Nephron progenitor cell (in vitro differentiated cells): ENCODE measurements at regions not wholly inside any gene's neighbourhood (a gene's known extent, or its start where the extent isn't known, plus 50 kb on each side); places are given as distances from the start of the nearest gene placed in this dataset.

Source experiments
- DNase-seq: peaks from one replicate; pipeline ENCODE4 v3.0.0; 2021
- H3K27ac Mint-ChIP-seq: 2 replicates; pipeline ENCODE4 v1.8.0; 2021; ENCODE audit warnings: mild to moderate bottlenecking, moderate library complexity, mixed read lengths
- H3K27me3 Mint-ChIP-seq: 2 replicates; pipeline ENCODE4 v1.8.0; 2021; ENCODE audit warnings: mild to moderate bottlenecking, low read depth, mixed read lengths; ENCODE audit not compliant: poor library complexity
- H3K36me3 Mint-ChIP-seq: 2 replicates; pipeline ENCODE4 v1.8.0; 2021; ENCODE audit warnings: low read depth, mixed read lengths
- H3K4me1 Mint-ChIP-seq: 2 replicates; pipeline ENCODE4 v1.8.0; 2021; ENCODE audit warnings: mixed read lengths
- H3K4me3 Mint-ChIP-seq: 2 replicates; pipeline ENCODE4 v1.8.0; 2021; ENCODE audit warnings: mild to moderate bottlenecking, moderate library complexity, mixed read lengths
- H3K9me3 Mint-ChIP-seq: 2 replicates; pipeline ENCODE4 v1.8.0; 2021; ENCODE audit warnings: mild to moderate bottlenecking, moderate library complexity, mixed read lengths
- CTCF ChIP-seq: fragments of 200-600 bp; sonication (generic); IDR thresholded peaks from 2 replicates; pipeline ENCODE4 v1.5.0; 2021; ENCODE audit warnings: antibody characterized with exemption

DNA sequence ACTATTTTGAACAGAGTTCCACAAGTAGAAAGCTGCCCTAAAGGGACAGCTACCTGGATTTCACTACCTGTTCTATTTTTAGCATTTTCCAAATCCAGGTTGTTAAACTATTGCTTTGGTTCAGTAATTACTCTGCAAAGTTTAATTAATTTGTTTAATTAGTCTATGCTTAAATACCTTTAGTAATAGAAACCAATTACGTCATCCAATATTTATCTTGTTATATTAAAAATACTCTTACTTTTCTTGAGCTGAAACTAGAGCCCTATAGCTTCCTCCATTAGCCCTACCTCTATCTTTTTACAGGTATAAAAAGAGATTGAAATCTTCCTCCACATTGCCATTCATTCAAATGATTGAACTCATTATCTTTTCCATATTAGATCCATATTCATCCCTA lies 514.6 kb downstream of the DSC3 start:
- H3K9me3 Mint-ChIP-seq = no peaks in the 10 kb centered on the region
- peaks cover 5% of the 10 kb centered on the region for H3K4me1 Mint-ChIP-seq
- H3K4me3 Mint-ChIP-seq = no peak overlapping the region
- no peak for DNase-seq
- no peaks in the 10 kb centered on the region for H3K27me3 Mint-ChIP-seq
- no peaks in the 10 kb centered on the region for H3K36me3 Mint-ChIP-seq
- H3K27ac Mint-ChIP-seq = no peak overlapping the region
- TF ChIP-seq CTCF = no peak

GRCh38 chr18:30527226-30527625 lies 515.3 kb downstream of the DSC3 start:
- no peak overlapping the region for H3K27ac Mint-ChIP-seq
- DNase-seq = no peak
- H3K9me3 Mint-ChIP-seq = no peaks in the 10 kb centered on the region
- TF ChIP-seq CTCF = no peak
- no peak overlapping the region for H3K4me3 Mint-ChIP-seq
- no peaks in the 10 kb centered on the region for H3K27me3 Mint-ChIP-seq
- no peaks in the 10 kb centered on the region for H3K36me3 Mint-ChIP-seq
- peaks cover 5% of the 10 kb centered on the region for H3K4me1 Mint-ChIP-seq

- no peak for DNase-seq
- Mint-ChIP-seq H3K9me3 (no peaks in the 10 kb centered on the region), H3K4me1 (peaks cover 5% of the 10 kb centered on the region), H3K4me3 (no peak overlapping the region), H3K36me3 (no peaks in the 10 kb centered on the region), H3K27me3 (peaks cover 3% of the 10 kb centered on the region), H3K27ac (no peak overlapping the region)
- no peak for TF ChIP-seq CTCF
These were observed 520.1 kb downstream of the DSC3 start for GRCh38 chr18:30522288-30522929.

DNA sequence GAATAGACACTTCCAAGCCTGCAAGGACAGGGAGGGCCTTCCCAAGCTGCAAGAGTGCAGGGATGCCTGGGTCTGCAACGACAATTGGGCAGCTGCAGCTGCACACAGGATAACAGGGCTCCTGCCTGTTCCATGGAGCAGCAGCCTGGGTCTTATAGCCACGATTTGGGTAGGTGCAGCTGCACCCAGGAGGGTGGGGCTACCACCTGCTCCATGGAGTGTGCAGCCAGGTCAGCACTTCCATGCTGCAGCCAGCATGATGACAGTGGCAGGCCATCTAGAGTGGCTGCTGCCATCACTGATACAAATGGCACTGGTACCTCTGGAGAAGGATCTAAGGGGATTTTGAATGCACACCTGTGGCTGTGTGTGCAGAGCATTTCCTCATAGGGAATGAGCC lies 528.5 kb downstream of the DSC3 start:
- no peaks in the 10 kb centered on the region for H3K9me3 Mint-ChIP-seq
- H3K27me3 Mint-ChIP-seq = no peaks in the 10 kb centered on the region
- no peaks in the 10 kb centered on the region for H3K36me3 Mint-ChIP-seq
- no peak overlapping the region for H3K4me3 Mint-ChIP-seq
- H3K4me1 Mint-ChIP-seq = no peaks in the 10 kb centered on the region
- no peak overlapping the region for H3K27ac Mint-ChIP-seq
- DNase-seq = no peak
- TF ChIP-seq CTCF = no peak

GRCh38 chr18:30512872-30513271 lies 529.7 kb downstream of the DSC3 start:
- no peaks in the 10 kb centered on the region for H3K36me3 Mint-ChIP-seq
- no peak overlapping the region for H3K4me3 Mint-ChIP-seq
- no peaks in the 10 kb centered on the region for H3K4me1 Mint-ChIP-seq
- H3K27me3 Mint-ChIP-seq = no peaks in the 10 kb centered on the region
- no peak overlapping the region for H3K27ac Mint-ChIP-seq
- no peak for TF ChIP-seq CTCF
- H3K9me3 Mint-ChIP-seq = no peaks in the 10 kb centered on the region
- no peak for DNase-seq

- no peak for DNase-seq
- Mint-ChIP-seq H3K9me3 (no peaks in the 10 kb centered on the region), H3K4me3 (no peak overlapping the region), H3K27ac (no peak overlapping the region), H3K36me3 (no peaks in the 10 kb centered on the region), H3K27me3 (no peaks in the 10 kb centered on the region), H3K4me1 (no peaks in the 10 kb centered on the region)
- TF ChIP-seq CTCF = no peak
These were observed 531.7 kb downstream of the DSC3 start for GRCh38 chr18:30510882-30511281.
